ENCODE measurements at regions not wholly inside any gene's neighbourhood (a gene's known extent, or its start where the extent isn't known, plus 50 kb on each side); places are given as distances from the start of the nearest gene placed in this dataset.
"Not testable (repeated sequence)": the region's sequence is repeated elsewhere in the genome, so short reads cannot be mapped to it uniquely, and the experiment has no call there.

- no peak for DNase-seq (ENCODE audit: low read depth in 2 of 2)
- TF ChIP-seq CTCF (IDR thresholded peaks at IDR 0.05; ENCODE audit: low read depth, low read length): no peak
- no peak overlapping the region for H3K4me3 ChIP-seq (replicated peaks in 1 of 2; ENCODE audit: low read depth in 2 of 2, low read length in 2 of 2)
Observed at GRCh38 chr10:124194199-124194824, 100.9 kb upstream of the CHST15 start.

DNA sequence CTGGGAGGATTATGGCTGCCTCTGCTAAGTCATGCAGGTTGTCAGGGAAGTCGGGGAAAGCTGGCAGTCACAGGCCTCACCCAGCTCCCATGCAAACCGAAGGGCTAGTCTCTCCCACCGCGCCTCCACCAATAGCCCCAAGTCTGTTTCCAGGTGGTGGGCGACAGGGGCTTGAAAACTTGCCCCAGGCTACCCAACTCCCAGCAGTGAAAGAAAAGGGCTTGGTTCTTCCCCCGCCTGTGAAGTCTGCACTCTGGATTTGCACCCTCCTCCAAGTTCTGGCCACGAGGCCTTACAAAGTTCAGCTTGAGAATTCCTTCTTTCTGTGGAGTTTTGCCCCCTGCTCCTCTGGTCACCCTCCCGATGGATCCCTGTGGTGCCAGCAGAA, 99.9 kb upstream of the CHST15 start:
- no peak for TF ChIP-seq CTCF (IDR thresholded peaks at IDR 0.05; ENCODE audit: low read depth, low read length)
- no peak for DNase-seq (ENCODE audit: low read depth in 2 of 2)
- no peak overlapping the region for H3K4me3 ChIP-seq (replicated peaks in 1 of 2; ENCODE audit: low read depth in 2 of 2, low read length in 2 of 2)

DNA sequence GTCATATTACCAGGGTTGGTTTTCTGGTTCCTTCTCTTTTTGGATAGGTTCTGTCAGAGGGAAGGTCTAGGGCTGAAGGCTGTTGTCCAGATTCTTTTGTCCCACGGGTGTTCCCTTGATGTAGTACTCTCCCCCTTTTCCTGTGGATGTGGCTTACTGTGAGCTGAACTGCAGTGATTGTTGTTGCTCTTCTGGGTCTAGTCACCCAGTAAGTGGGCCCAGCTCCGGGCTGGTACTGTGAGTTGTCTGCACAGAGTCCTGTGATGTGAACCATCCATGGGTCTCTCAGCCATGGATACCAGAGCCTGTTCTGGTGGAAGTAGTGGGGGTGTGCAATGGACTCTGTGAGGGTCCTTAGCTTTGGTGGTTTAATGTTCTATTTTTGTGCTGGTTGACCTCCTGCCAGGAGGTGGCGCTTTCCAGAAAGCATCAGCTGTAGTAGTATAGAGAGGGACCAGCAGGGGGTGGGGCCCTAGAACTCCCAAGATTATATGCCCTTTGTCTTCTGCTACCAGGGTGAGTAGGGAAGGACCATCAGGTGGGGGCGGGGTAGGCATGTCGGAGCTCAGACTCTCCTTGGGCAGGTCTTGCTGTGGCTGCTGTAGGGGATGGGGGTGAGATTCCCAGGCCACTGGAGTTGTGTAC, 99.4 kb upstream of the CHST15 start:
- not testable (repeated sequence) for H3K4me3 ChIP-seq (replicated peaks in 1 of 2; ENCODE audit: low read depth in 2 of 2, low read length in 2 of 2); DNase-seq (ENCODE audit: low read depth in 2 of 2)

DNA sequence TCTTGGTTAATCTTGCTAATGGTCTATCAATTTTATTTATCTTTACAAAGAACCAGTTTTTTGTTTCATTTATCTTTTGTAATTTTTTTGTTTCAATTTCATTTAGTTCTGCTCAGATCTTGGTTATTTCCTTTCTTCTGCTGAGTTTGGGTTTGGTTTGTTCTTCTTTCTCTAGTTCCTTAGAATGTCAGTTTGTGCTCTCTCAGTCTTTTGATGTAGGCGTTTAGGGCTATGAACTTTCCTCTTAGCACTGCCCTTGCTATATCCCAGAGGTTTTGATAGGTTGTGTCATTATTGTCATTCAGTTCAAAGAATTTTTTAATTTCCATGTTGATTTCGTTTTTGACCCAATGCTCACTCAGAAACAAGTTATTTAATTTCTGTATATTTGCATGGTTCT, 97.1 kb upstream of the CHST15 start:
- not testable (repeated sequence) for H3K4me3 ChIP-seq (replicated peaks in 1 of 2; ENCODE audit: low read depth in 2 of 2, low read length in 2 of 2); DNase-seq (ENCODE audit: low read depth in 2 of 2)

DNA sequence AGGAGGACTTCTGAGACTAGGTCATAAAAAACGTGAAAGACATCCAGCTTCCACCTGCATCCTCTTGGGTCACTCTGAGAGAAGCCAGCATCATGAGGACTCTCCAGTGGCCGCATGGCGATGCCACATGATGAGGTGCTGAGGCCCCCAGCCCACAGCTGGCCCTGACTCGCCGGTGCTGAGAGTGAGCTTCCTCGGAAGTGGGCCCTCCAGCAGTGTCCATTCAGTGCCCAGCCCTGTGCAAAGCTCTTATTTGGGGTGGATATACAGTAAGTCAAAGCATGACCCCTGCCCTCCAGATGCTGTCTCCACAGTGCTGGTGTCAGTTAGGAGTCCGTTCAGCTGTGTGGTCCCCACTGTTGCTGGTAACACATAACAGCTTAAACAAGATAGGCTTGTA, 93.6 kb upstream of the CHST15 start:
- H3K4me3 ChIP-seq (replicated peaks in 1 of 2; ENCODE audit: low read depth in 2 of 2, low read length in 2 of 2): no peak overlapping the region
- DNase-seq (ENCODE audit: low read depth in 2 of 2): no peak
- no peak for TF ChIP-seq CTCF (IDR thresholded peaks at IDR 0.05; ENCODE audit: low read depth, low read length)

DNA sequence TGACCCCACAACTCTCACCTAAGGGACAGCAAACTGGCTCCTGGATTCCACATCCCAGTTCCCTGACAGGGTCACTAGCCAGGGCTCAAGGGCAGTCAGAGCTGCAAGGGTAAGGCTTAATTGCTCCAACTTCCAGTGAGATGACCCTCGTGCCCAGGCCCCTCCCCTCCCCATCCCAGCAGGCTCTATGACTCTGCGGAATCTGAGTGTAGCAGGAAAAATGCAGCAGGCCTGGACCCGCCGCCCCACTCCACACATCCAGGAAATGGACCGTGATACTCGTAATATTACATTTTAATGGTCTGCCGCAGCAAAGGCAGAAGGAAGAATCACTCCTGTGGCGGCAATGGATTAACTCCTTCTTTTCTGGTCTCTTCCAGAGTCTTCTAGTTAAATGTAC, 91.7 kb upstream of the CHST15 start:
- H3K4me3 ChIP-seq (replicated peaks in 1 of 2; ENCODE audit: low read depth in 2 of 2, low read length in 2 of 2): no peak overlapping the region
- TF ChIP-seq CTCF (IDR thresholded peaks at IDR 0.05; ENCODE audit: low read depth, low read length): no peak
- no peak for DNase-seq (ENCODE audit: low read depth in 2 of 2)

GRCh38 chr10:124184208-124184830, 90.9 kb upstream of the CHST15 start:
- no peak for DNase-seq (ENCODE audit: low read depth in 2 of 2)
- no peak for TF ChIP-seq CTCF (IDR thresholded peaks at IDR 0.05; ENCODE audit: low read depth, low read length)
- no peak overlapping the region for H3K4me3 ChIP-seq (replicated peaks in 1 of 2; ENCODE audit: low read depth in 2 of 2, low read length in 2 of 2)

DNA sequence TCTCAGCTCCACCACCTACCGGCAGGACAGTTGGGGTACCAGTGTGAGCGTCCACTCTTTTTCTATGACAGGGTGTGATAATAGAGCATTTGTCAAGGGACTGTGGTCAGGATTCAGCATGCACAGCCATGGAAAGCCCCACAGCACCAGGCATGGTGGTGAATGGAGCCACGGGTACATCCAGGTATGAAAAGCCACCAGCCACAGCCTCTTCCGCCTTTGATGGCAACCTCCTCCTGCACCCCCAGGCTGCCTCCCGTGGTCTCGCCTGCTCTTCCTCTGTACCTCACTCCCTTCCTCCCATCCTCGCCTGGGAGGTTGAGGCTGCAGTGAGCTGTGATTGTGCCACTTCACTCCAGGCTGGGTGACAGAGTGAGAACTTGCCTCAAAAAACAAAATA, 90.2 kb upstream of the CHST15 start:
- no peak for TF ChIP-seq CTCF (IDR thresholded peaks at IDR 0.05; ENCODE audit: low read depth, low read length)
- DNase-seq (ENCODE audit: low read depth in 2 of 2): no peak
- no peak overlapping the region for H3K4me3 ChIP-seq (replicated peaks in 1 of 2; ENCODE audit: low read depth in 2 of 2, low read length in 2 of 2)
